Esophagus muscularis mucosa (tissue), 3 donors: ENCODE measurements at regions not wholly inside any gene's neighbourhood (a gene's known extent, or its start where the extent isn't known, plus 50 kb on each side); places are given as distances from the start of the nearest gene placed in this dataset.

Experiments
- POLR2AphosphoS5 ChIP-seq, 2 donors: sonication (generic); formaldehyde crosslinking; IDR thresholded peaks; one replicate each; pipeline ENCODE4 v1.6.1; 2017; ENCODE audit warnings: antibody characterized with exemption in 2 of 2
- TF ChIP-seq, protein P1 (sequence below), 3 experiments: fragments of 200-600 bp in 2 of 3; fragments of 450-650 bp in 1 of 3; sonication (generic) in 2 of 3; IDR thresholded peaks; one replicate each; pipeline ENCODE4 v1.5.1; 2017 to 2019; ENCODE audit warnings: antibody characterized with exemption in 3 of 3, mild to moderate bottlenecking in 2 of 3, moderate library complexity in 1 of 3

DNA sequence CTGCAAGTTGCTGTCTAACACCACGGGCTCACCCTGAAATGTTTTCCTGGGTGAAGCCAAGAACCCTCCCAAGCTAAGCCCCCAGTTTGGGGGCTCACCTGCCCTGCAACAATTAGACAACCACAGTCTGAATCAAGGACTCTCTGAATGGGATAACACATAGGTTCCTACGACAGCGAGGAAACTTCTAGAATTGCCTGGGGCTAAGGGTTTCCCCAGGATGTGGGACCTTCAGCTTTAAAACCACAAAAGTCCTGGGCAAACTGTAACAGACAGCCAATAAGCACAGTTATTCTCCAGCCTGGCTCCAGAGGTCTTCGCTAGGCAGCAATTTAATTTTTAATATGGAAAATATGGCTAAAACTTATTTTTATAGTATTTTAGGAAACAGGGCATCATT lies 162.6 kb downstream of the PRKX start:
- TF ChIP-seq POLR2AphosphoS5 (IDR thresholded peaks at IDR 0.05) = no peak
- TF ChIP-seq, protein P1, sequence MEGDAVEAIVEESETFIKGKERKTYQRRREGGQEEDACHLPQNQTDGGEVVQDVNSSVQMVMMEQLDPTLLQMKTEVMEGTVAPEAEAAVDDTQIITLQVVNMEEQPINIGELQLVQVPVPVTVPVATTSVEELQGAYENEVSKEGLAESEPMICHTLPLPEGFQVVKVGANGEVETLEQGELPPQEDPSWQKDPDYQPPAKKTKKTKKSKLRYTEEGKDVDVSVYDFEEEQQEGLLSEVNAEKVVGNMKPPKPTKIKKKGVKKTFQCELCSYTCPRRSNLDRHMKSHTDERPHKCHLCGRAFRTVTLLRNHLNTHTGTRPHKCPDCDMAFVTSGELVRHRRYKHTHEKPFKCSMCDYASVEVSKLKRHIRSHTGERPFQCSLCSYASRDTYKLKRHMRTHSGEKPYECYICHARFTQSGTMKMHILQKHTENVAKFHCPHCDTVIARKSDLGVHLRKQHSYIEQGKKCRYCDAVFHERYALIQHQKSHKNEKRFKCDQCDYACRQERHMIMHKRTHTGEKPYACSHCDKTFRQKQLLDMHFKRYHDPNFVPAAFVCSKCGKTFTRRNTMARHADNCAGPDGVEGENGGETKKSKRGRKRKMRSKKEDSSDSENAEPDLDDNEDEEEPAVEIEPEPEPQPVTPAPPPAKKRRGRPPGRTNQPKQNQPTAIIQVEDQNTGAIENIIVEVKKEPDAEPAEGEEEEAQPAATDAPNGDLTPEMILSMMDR (IDR thresholded peaks at IDR 0.05) = no peak
